ENCODE measurements at regions not wholly inside any gene's neighbourhood (a gene's known extent, or its start where the extent isn't known, plus 50 kb on each side); places are given as distances from the start of the nearest gene placed in this dataset.

- DNase-seq: no peak
These were observed 907.6 kb downstream of the TFAP2A start for GRCh38 chr6:9507136-9507895.

- no peak for DNase-seq
These were observed 910.7 kb downstream of the TFAP2A start for GRCh38 chr6:9504191-9504590.

- DNase-seq: no peak
These were observed 911.6 kb downstream of the TFAP2A start for GRCh38 chr6:9503111-9503761.

GRCh38 chr6:9499709-9500108, 915.2 kb downstream of the TFAP2A start:
- no peak for DNase-seq

- DNase-seq: no peak
These were observed 918.0 kb downstream of the TFAP2A start for GRCh38 chr6:9496837-9497236.

- DNase-seq: no peak
These were observed 920.0 kb downstream of the TFAP2A start for GRCh38 chr6:9494864-9495263.

- no peak for DNase-seq
These were observed 922.1 kb downstream of the TFAP2A start for GRCh38 chr6:9492790-9493189.

GRCh38 chr6:9487128-9487527, 927.7 kb downstream of the TFAP2A start:
- DNase-seq: no peak

- no peak for DNase-seq
These were observed 928.9 kb downstream of the TFAP2A start for GRCh38 chr6:9485992-9486391.

- DNase-seq: no peak
These were observed 930.2 kb downstream of the TFAP2A start for GRCh38 chr6:9484686-9485085.

- no peak for DNase-seq
These were observed 930.8 kb downstream of the TFAP2A start for GRCh38 chr6:9484091-9484490.

GRCh38 chr6:9482030-9482738, 932.7 kb downstream of the TFAP2A start:
- no peak for DNase-seq

GRCh38 chr6:9481292-9482029, 933.4 kb downstream of the TFAP2A start:
- no peak for DNase-seq

GRCh38 chr6:9468277-9468676, 946.6 kb downstream of the TFAP2A start:
- no peak for DNase-seq

GRCh38 chr6:9467741-9468140, 947.1 kb downstream of the TFAP2A start:
- no peak for DNase-seq

- DNase-seq: no peak
These were observed 950.3 kb downstream of the TFAP2A start for GRCh38 chr6:9464583-9464982.

- DNase-seq: no peak
These were observed 951.6 kb downstream of the TFAP2A start for GRCh38 chr6:9463311-9463710.

- no peak for DNase-seq
These were observed 953.7 kb downstream of the TFAP2A start for GRCh38 chr6:9461188-9461587.

GRCh38 chr6:9458424-9458823, 956.5 kb downstream of the TFAP2A start:
- DNase-seq: no peak

- DNase-seq: no peak
These were observed 958.8 kb downstream of the TFAP2A start for GRCh38 chr6:9455864-9456658.

GRCh38 chr6:9439621-9440330, 975.1 kb downstream of the TFAP2A start:
- no peak for DNase-seq

GRCh38 chr6:9437836-9438235, 977.0 kb downstream of the TFAP2A start:
- DNase-seq: no peak
